GM12878 (cell line): ENCODE measurements at regions not wholly inside any gene's neighbourhood (a gene's known extent, or its start where the extent isn't known, plus 50 kb on each side); places are given as distances from the start of the nearest gene placed in this dataset.
A peak's percentile ranks its signal among the peaks of the same experiment; 100 is the strongest.

ENCODE experiments used
- CBFB ChIP-seq: IDR thresholded peaks from 2 replicates; pipeline ENCODE4 v1.6.1; 2016; ENCODE audit warnings: antibody characterized with exemption, low read depth
- CUX1 ChIP-seq: IDR thresholded peaks from 2 replicates; pipeline ENCODE4 v1.6.1; 2012; ENCODE audit warnings: improper control_type of control experiment, low read depth, low read length; ENCODE audit not compliant: insufficient replicate concordance
- E2F8 ChIP-seq: fragments of 450-650 bp; IDR thresholded peaks from 2 replicates; pipeline ENCODE4 v1.6.1; 2018; ENCODE audit warnings: mild to moderate bottlenecking, low read depth, moderate library complexity; ENCODE audit not compliant: partially characterized antibody
- HSF1 ChIP-seq: fragments of 150-350 bp; IDR thresholded peaks from 2 replicates; pipeline ENCODE4 v1.6.1; 2014; ENCODE audit warnings: mild to moderate bottlenecking, low read depth, low read length
- IRF5 ChIP-seq: fragments of 450-650 bp; IDR thresholded peaks from 2 replicates; pipeline ENCODE4 v1.6.1; 2017; ENCODE audit warnings: borderline replicate concordance
- NFYA ChIP-seq: IDR thresholded peaks from 2 replicates; pipeline ENCODE4 v1.6.1; 2011; ENCODE audit warnings: low read depth, mild to moderate bottlenecking, low read length, improper control_type of control experiment, borderline replicate concordance
- NR2C1 ChIP-seq: fragments of 450-650 bp; IDR thresholded peaks from 2 replicates; pipeline ENCODE4 v1.6.1; 2017; ENCODE audit warnings: antibody characterized with exemption, mild to moderate bottlenecking, moderate library complexity
- POLR2AphosphoS2 ChIP-seq: IDR thresholded peaks from 2 replicates; pipeline ENCODE4 v1.6.1; 2011; ENCODE audit warnings: low read depth, mild to moderate bottlenecking, low read length, improper control_type of control experiment, moderate library complexity
- SIN3A ChIP-seq: IDR thresholded peaks from 2 replicates; pipeline ENCODE4 v1.6.1; 2012; ENCODE audit warnings: low read depth, low read length, improper control_type of control experiment
- SUZ12 ChIP-seq: fragments of 200-600 bp; sonication (generic); IDR thresholded peaks from one replicate; pipeline ENCODE4 v1.6.1; 2018; ENCODE audit warnings: antibody characterized with exemption, mild to moderate bottlenecking; ENCODE audit not compliant: unreplicated experiment
- ZBTB4 ChIP-seq: fragments of 450-650 bp; formaldehyde crosslinking; IDR thresholded peaks from 2 replicates; pipeline ENCODE4 v1.4.0; 2022; ENCODE audit warnings: mild to moderate bottlenecking, moderate library complexity
- ZNF217 ChIP-seq: fragments of 450-650 bp; IDR thresholded peaks from 2 replicates; pipeline ENCODE4 v1.6.1; 2017; ENCODE audit warnings: antibody characterized with exemption, mild to moderate bottlenecking
- ZNF384 ChIP-seq: IDR thresholded peaks from 2 replicates; pipeline ENCODE4 v1.6.1; 2012; ENCODE audit warnings: low read depth, mild to moderate bottlenecking, low read length, improper control_type of control experiment, borderline replicate concordance
- ZSCAN29 ChIP-seq: fragments of 450-650 bp; IDR thresholded peaks from 2 replicates; pipeline ENCODE4 v1.6.1; 2017; ENCODE audit warnings: mild to moderate bottlenecking, moderate library complexity

GRCh38 chr19:24033301-24033962 lies 53.6 kb upstream of the ZNF254 start (continued):
- TF ChIP-seq HSF1 = no peak
- no peak for TF ChIP-seq CUX1
- no peak for TF ChIP-seq ZNF384
- TF ChIP-seq ZBTB4 = no peak
- no peak for TF ChIP-seq SUZ12
- TF ChIP-seq ZSCAN29 = no peak
- TF ChIP-seq POLR2AphosphoS2 = 0 out of 2 replicates have a peak, but pooled peaks have one; percentile 49
- no peak for TF ChIP-seq ZNF217
- no peak for TF ChIP-seq NFYA
- TF ChIP-seq E2F8 = no peak
- no peak for TF ChIP-seq IRF5
- no peak for TF ChIP-seq CBFB
- no peak for TF ChIP-seq NR2C1
- TF ChIP-seq SIN3A = no peak
